ENCODE measurements at regions not wholly inside any gene's neighbourhood (a gene's known extent, or its start where the extent isn't known, plus 50 kb on each side); places are given as distances from the start of the nearest gene placed in this dataset.

DNA sequence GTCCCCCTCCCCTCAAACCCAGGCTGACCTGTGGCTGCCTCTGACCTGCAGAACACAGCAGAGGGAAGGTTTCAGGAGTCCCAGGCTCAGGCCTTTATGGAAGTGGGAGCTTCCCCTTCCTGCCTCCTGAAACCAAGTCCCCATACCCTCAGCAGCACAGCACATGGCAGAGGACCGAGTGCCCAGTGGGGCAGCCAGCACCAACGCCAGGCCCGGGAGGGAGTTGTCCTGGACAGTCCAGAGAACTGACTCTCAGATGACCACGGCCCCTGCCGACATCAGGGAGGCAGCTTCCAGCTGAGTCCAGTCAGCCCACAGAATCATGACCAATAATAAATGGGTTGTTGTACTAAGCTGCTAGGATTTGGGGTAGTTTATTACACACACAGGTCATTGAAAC lies 79.6 kb upstream of the ERG start:
- Histone ChIP-seq H3K9me3 (ENCODE audit: low read length) (no peaks in the 10 kb centered on the region), H3K27me3 (ENCODE audit: insufficient read depth, low read depth, low read length) (no peaks in the 10 kb centered on the region), H3K9ac (ENCODE audit: low read length) (no peak overlapping the region), H3K9me2 (ENCODE audit: insufficient read depth, low read length) (no peaks in the 10 kb centered on the region), H3K36me3 (ENCODE audit: insufficient read depth, low read length) (no peaks in the 10 kb centered on the region), H3K27ac (ENCODE audit: low read length) (no peak overlapping the region), H3K4me3 (ENCODE audit: low read length) (no peak overlapping the region), H3K79me2 (replicated peaks; ENCODE audit: insufficient read depth, low read length) (no peaks in the 10 kb centered on the region), H3K4me2 (ENCODE audit: low read length) (no peak overlapping the region), H4K20me1 (ENCODE audit: insufficient read depth) (no peaks in the 10 kb centered on the region), H3F3A (ENCODE audit: insufficient read depth, low read length, poor library complexity, severe bottlenecking) (no peaks in the 10 kb centered on the region), H2AFZ (ENCODE audit: low read depth, low read length) (no peak overlapping the region)
- TF ChIP-seq TAF1 (IDR thresholded peaks at IDR 0.05; ENCODE audit: low read depth): no peak
- no peak for TF ChIP-seq MXI1 (conservative IDR thresholded peaks at IDR 0.05; ENCODE audit: poor library complexity, severe bottlenecking)
- TF ChIP-seq, protein P1, sequence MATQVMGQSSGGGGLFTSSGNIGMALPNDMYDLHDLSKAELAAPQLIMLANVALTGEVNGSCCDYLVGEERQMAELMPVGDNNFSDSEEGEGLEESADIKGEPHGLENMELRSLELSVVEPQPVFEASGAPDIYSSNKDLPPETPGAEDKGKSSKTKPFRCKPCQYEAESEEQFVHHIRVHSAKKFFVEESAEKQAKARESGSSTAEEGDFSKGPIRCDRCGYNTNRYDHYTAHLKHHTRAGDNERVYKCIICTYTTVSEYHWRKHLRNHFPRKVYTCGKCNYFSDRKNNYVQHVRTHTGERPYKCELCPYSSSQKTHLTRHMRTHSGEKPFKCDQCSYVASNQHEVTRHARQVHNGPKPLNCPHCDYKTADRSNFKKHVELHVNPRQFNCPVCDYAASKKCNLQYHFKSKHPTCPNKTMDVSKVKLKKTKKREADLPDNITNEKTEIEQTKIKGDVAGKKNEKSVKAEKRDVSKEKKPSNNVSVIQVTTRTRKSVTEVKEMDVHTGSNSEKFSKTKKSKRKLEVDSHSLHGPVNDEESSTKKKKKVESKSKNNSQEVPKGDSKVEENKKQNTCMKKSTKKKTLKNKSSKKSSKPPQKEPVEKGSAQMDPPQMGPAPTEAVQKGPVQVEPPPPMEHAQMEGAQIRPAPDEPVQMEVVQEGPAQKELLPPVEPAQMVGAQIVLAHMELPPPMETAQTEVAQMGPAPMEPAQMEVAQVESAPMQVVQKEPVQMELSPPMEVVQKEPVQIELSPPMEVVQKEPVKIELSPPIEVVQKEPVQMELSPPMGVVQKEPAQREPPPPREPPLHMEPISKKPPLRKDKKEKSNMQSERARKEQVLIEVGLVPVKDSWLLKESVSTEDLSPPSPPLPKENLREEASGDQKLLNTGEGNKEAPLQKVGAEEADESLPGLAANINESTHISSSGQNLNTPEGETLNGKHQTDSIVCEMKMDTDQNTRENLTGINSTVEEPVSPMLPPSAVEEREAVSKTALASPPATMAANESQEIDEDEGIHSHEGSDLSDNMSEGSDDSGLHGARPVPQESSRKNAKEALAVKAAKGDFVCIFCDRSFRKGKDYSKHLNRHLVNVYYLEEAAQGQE (IDR thresholded peaks at IDR 0.05; ENCODE audit: borderline replicate concordance): no peak
- no peak for TF ChIP-seq RAD21 (conservative IDR thresholded peaks at IDR 0.05)
- no peak for TF ChIP-seq POLR2AphosphoS5 (IDR thresholded peaks at IDR 0.05)
- TF ChIP-seq, protein P2, sequence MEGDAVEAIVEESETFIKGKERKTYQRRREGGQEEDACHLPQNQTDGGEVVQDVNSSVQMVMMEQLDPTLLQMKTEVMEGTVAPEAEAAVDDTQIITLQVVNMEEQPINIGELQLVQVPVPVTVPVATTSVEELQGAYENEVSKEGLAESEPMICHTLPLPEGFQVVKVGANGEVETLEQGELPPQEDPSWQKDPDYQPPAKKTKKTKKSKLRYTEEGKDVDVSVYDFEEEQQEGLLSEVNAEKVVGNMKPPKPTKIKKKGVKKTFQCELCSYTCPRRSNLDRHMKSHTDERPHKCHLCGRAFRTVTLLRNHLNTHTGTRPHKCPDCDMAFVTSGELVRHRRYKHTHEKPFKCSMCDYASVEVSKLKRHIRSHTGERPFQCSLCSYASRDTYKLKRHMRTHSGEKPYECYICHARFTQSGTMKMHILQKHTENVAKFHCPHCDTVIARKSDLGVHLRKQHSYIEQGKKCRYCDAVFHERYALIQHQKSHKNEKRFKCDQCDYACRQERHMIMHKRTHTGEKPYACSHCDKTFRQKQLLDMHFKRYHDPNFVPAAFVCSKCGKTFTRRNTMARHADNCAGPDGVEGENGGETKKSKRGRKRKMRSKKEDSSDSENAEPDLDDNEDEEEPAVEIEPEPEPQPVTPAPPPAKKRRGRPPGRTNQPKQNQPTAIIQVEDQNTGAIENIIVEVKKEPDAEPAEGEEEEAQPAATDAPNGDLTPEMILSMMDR (IDR thresholded peaks at IDR 0.05; ENCODE audit: poor library complexity, severe bottlenecking): no peak
- no peak for TF ChIP-seq EP300 (conservative IDR thresholded peaks at IDR 0.05; ENCODE audit: poor library complexity, severe bottlenecking)
- no peak for TF ChIP-seq EZH2 (IDR thresholded peaks at IDR 0.05; ENCODE audit: borderline replicate concordance, insufficient read depth, low read length, poor library complexity, severe bottlenecking)
- TF ChIP-seq SMC3 (conservative IDR thresholded peaks at IDR 0.05; ENCODE audit: poor library complexity): no peak

- Histone ChIP-seq H3F3A (ENCODE audit: insufficient read depth, low read length, poor library complexity, severe bottlenecking) (no peaks in the 10 kb centered on the region), H3K9me3 (ENCODE audit: low read length) (no peaks in the 10 kb centered on the region), H3K36me3 (ENCODE audit: insufficient read depth, low read length) (no peaks in the 10 kb centered on the region), H3K27me3 (ENCODE audit: insufficient read depth, low read depth, low read length) (no peaks in the 10 kb centered on the region), H4K20me1 (ENCODE audit: insufficient read depth) (no peaks in the 10 kb centered on the region), H3K9ac (ENCODE audit: low read length) (no peak overlapping the region), H2AFZ (ENCODE audit: low read depth, low read length) (no peak overlapping the region), H3K4me2 (ENCODE audit: low read length) (no peak overlapping the region), H3K27ac (ENCODE audit: low read length) (no peak overlapping the region), H3K4me3 (ENCODE audit: low read length) (no peak overlapping the region), H3K79me2 (replicated peaks; ENCODE audit: insufficient read depth, low read length) (no peaks in the 10 kb centered on the region), H3K9me2 (ENCODE audit: insufficient read depth, low read length) (no peaks in the 10 kb centered on the region)
- no peak for TF ChIP-seq RAD21 (conservative IDR thresholded peaks at IDR 0.05)
- TF ChIP-seq, protein P2 (IDR thresholded peaks at IDR 0.05; ENCODE audit: poor library complexity, severe bottlenecking): no peak
- TF ChIP-seq EZH2 (IDR thresholded peaks at IDR 0.05; ENCODE audit: borderline replicate concordance, insufficient read depth, low read length, poor library complexity, severe bottlenecking): no peak
- no peak for TF ChIP-seq EP300 (conservative IDR thresholded peaks at IDR 0.05; ENCODE audit: poor library complexity, severe bottlenecking)
- no peak for TF ChIP-seq TAF1 (IDR thresholded peaks at IDR 0.05; ENCODE audit: low read depth)
- TF ChIP-seq MXI1 (conservative IDR thresholded peaks at IDR 0.05; ENCODE audit: poor library complexity, severe bottlenecking): no peak
- TF ChIP-seq SMC3 (conservative IDR thresholded peaks at IDR 0.05; ENCODE audit: poor library complexity): no peak
- TF ChIP-seq, protein P1 (IDR thresholded peaks at IDR 0.05; ENCODE audit: borderline replicate concordance): no peak
- no peak for TF ChIP-seq POLR2AphosphoS5 (IDR thresholded peaks at IDR 0.05)
These were observed 92.4 kb upstream of the ERG start for GRCh38 chr21:38590449-38591217.

All from neural cell (in vitro differentiated cells).